AG20443 (cell line): ENCODE measurements at regions not wholly inside any gene's neighbourhood (a gene's known extent, or its start where the extent isn't known, plus 50 kb on each side); places are given as distances from the start of the nearest gene placed in this dataset.

Experiments used
- DNase-seq: peaks from one replicate; pipeline ENCODE4 v3.0.0; 2012; ENCODE audit warnings: low spot score, mixed read lengths

GRCh38 chr1:34656731-34657130 is 98.1 kb upstream of the GJB5 start:
- no peak for DNase-seq

- DNase-seq, result no peak
Observed at GRCh38 chr1:34657266-34657665, 97.6 kb upstream of the GJB5 start.

- DNase-seq, result no peak
Observed at GRCh38 chr1:34657849-34658248, 97.0 kb upstream of the GJB5 start.

- DNase-seq, result no peak
Observed at GRCh38 chr1:34663031-34663430, 91.8 kb upstream of the GJB5 start.

GRCh38 chr1:34668063-34668462 is 86.8 kb upstream of the GJB5 start:
- no peak for DNase-seq

GRCh38 chr1:34670982-34671381 is 83.9 kb upstream of the GJB5 start:
- DNase-seq, result no peak

- DNase-seq, result no peak
Observed at GRCh38 chr1:34671887-34672286, 83.0 kb upstream of the GJB5 start.

GRCh38 chr1:34681480-34682451 is 73.1 kb upstream of the GJB5 start:
- DNase-seq, result peak; percentile 71

- DNase-seq, result no peak
Observed at GRCh38 chr1:34682452-34683223, 72.2 kb upstream of the GJB5 start.

- no peak for DNase-seq
Observed at GRCh38 chr1:34683616-34684015, 71.2 kb upstream of the GJB5 start.

- DNase-seq, result no peak
Observed at GRCh38 chr1:34684266-34684665, 70.6 kb upstream of the GJB5 start.

GRCh38 chr1:34685225-34685624 is 69.6 kb upstream of the GJB5 start:
- no peak for DNase-seq

- no peak for DNase-seq
Observed at GRCh38 chr1:34686531-34686930, 68.3 kb upstream of the GJB5 start.

- no peak for DNase-seq
Observed at GRCh38 chr1:34688006-34688741, 66.7 kb upstream of the GJB5 start.

- DNase-seq, result no peak
Observed at GRCh38 chr1:34690269-34690668, 64.6 kb upstream of the GJB5 start.

GRCh38 chr1:34693081-34693480 is 61.8 kb upstream of the GJB5 start:
- no peak for DNase-seq

GRCh38 chr1:34694383-34694782 is 60.5 kb upstream of the GJB5 start:
- DNase-seq, result no peak

- no peak for DNase-seq
Observed at GRCh38 chr1:34695580-34695979, 59.3 kb upstream of the GJB5 start.

- peak; percentile 33 for DNase-seq
Observed at GRCh38 chr1:34696230-34696629, 58.6 kb upstream of the GJB5 start.

GRCh38 chr1:34696981-34697380 is 57.9 kb upstream of the GJB5 start:
- DNase-seq, result no peak

GRCh38 chr1:34697818-34698217 is 57.0 kb upstream of the GJB5 start:
- no peak for DNase-seq

GRCh38 chr1:34701326-34702060 is 53.4 kb upstream of the GJB5 start:
- DNase-seq, result no peak
